Ovary (tissue), 3 donors: ENCODE measurements at regions not wholly inside any gene's neighbourhood (a gene's known extent, or its start where the extent isn't known, plus 50 kb on each side); places are given as distances from the start of the nearest gene placed in this dataset.
"Not testable (repeated sequence)": the region's sequence is repeated elsewhere in the genome, so short reads cannot be mapped to it uniquely, and the experiment has no call there.

Experiments
- POLR2A ChIP-seq: fragments of 450-650 bp; IDR thresholded peaks from one replicate; pipeline ENCODE4 v1.6.1; 2017; ENCODE audit warnings: antibody characterized with exemption, mild to moderate bottlenecking, moderate library complexity
- TF ChIP-seq, protein P1 (sequence below), 3 donors: fragments of 450-650 bp in 2 of 3; fragments of 200-600 bp in 1 of 3; IDR thresholded peaks; one replicate each; pipeline versions ENCODE4 v1.5.1 to v1.8.0; 2016 to 2022; ENCODE audit warnings: antibody characterized with exemption in 3 of 3, mild to moderate bottlenecking in 1 of 3
- donor health status: DM: no; HTN: no; CAD: no.

DNA sequence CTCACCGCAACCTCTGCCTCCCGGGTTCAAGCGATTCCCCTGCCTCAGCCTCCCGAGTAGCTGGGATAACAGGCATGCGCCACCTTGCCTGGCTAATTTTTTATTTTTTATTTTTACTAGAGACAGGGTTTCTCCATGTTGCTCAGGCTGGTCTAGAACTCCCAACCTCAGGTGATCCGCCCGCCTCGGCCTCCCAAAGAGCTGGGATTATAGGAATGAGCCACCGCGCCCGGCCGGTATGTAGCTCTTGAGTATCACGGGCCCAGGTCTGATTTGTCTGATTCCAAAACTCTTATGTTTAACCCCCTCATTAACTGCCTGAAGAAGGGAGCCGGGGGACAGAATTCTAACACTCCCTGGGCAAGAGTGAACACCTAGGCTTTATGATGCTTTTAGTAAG, 91.7 kb upstream of the OLIG2 start:
- TF ChIP-seq, protein P1, sequence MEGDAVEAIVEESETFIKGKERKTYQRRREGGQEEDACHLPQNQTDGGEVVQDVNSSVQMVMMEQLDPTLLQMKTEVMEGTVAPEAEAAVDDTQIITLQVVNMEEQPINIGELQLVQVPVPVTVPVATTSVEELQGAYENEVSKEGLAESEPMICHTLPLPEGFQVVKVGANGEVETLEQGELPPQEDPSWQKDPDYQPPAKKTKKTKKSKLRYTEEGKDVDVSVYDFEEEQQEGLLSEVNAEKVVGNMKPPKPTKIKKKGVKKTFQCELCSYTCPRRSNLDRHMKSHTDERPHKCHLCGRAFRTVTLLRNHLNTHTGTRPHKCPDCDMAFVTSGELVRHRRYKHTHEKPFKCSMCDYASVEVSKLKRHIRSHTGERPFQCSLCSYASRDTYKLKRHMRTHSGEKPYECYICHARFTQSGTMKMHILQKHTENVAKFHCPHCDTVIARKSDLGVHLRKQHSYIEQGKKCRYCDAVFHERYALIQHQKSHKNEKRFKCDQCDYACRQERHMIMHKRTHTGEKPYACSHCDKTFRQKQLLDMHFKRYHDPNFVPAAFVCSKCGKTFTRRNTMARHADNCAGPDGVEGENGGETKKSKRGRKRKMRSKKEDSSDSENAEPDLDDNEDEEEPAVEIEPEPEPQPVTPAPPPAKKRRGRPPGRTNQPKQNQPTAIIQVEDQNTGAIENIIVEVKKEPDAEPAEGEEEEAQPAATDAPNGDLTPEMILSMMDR (IDR thresholded peaks at IDR 0.05): not testable (repeated sequence)
- not testable (repeated sequence) for TF ChIP-seq POLR2A
